ENCODE measurements at regions not wholly inside any gene's neighbourhood (a gene's known extent, or its start where the extent isn't known, plus 50 kb on each side); places are given as distances from the start of the nearest gene placed in this dataset.
"Not testable (repeated sequence)": the region's sequence is repeated elsewhere in the genome, so short reads cannot be mapped to it uniquely, and the experiment has no call there.

DNA sequence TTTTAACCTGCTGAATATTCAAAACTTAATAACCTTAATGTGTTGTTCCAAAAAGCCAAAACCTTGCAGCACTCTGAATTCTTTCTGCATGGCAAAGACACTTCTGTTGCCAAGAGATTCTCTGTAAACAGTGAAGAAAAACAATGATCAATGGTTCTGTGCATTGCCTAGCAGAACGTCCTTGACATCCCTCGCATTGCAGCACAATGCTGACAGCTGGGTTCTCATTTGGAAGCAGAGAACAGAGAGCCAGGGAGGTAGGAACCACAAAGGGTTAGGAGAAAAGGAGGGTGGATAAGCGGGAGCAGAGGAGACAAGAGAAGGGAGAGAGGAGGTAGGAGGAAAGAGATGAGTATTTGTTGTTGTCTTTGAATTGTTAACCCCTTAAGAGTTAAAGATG is 501.1 kb downstream of the NAV3 start:
- DNase-seq (ENCODE audit: low read depth): no peak

DNA sequence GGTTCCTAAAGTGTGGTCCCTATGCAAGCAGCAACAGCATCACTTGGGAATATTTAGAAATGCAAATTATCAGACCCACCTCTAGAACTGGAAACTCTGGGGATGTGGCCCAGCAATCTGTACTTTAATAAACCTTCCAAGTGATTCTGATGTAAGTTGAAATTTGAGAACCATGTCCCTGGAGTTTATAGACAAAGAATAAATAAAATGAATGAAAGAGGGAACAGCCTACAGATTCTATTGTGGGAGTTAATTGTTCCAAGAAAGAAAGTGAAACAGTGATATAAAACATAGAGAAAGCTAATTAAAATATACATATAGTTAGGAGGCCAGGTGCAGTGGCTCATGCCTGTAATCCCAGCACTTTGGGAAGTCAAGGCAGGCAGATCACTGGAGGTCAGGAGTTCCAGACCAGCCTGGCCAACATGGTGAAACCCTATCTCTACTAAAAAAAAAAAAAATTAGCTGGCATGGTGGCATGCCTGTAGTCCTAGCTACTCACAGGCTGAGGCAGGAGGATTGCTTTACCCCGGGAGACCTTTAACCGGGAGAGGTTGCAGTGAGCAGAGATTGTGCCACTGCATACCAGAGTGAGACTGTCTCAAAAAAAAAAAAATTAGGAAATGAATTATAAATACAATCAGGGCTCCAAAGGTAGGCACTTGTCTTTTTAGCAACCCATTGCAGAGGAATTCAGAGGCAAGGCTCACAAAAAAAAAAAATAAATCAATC is 507.5 kb downstream of the NAV3 start:
- DNase-seq (ENCODE audit: low read depth): no peak

DNA sequence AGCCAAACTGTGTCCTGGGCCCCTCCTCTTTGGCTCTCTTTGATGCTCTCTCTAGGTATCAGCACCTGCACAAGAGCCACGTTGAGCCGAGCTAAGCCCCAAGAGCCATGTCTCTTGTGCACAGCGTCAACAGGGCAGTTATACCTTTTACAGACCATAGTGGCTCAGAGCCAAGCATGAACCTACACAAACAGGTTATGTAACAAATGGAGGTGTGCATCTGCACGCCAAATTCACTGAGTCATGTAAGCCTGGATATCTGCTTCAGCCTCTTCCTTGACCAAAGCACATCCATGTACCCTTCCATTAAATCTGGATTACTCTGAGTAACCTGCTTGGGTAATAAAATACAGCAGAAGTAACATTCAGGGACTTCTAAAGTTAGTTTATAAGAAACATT is 509.7 kb downstream of the NAV3 start:
- DNase-seq (ENCODE audit: low read depth): no peak

- no peak for DNase-seq (ENCODE audit: low read depth)
Observed at GRCh38 chr12:78343657-78344056, 513.0 kb downstream of the NAV3 start.

DNA sequence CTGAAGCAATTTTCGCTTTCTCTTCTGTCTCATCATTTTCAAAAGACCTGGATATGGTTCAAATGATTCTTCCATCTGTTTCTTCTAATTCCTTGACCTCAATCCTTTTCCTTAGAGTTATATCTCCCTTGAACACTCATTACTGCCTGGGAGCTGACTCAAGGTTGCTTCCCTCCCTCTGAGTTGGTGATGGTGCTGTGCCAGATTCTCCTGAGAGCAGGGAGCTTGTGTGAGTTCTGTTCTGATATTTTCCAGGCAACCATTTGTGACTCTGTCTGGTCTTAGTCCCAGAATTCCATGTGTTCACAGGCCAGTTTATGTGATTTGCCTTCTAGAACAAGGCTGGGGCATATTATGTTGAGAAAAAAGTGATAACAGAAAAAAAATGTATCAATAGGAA is 505.1 kb upstream of the SYT1 start:
- no peak for DNase-seq (ENCODE audit: low read depth)

DNA sequence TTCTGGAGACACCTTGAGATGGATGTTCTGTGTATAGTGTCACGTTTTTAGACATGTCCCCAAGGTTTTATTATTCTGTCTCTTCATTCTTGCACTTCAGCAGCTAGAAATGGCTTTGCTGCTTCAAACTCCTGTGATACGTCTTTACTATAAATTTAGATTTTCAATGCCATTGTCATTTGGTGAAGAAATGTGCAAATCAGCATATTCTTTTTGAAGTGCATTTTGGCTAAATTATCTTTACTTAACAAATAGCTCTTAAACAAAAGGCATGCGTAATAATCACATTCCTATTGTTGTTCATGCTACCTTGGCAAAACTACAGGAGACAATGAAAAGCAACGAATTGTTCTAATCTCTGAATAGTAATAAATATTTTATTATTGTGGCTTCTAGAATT is 502.9 kb upstream of the SYT1 start:
- DNase-seq (ENCODE audit: low read depth): no peak

DNA sequence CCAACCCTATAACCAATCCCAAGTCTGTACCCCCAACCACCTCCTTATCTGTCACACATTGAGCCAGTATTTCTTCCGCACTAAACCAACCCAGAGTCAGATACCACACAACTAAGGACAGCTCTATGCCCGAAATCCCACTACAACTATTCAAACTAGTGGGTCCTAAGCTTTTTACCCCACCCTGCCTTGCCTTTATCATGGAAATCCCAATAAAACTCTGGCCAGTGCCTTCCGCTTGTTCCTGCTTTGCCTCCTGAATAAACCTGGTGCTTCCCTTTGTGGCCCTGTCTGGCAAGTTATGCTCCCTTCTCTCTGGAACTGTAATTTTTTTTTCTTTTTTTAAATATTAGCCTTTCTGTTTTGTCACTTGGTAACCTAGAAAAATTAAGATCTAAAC is 493.3 kb upstream of the SYT1 start:
- no peak for DNase-seq (ENCODE audit: low read depth)

DNA sequence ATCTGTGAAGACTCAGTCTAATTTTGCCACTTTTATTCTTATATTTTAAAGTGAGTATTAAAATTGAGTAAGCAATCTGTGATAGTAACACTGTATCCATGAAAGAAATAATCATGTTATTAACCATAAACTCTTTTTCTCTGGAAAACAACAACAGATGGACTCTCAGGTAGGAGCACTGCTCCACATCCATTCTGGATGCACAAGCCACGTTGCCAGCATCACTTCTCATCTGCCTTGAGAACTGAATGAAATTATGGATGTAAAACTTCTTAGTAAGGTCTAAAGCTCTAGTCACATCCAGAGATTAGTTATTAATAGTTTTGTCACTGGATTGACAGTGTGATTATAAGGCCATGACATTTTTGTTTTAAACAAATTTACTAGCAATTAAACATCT is 489.1 kb upstream of the SYT1 start:
- DNase-seq (ENCODE audit: low read depth): no peak

DNA sequence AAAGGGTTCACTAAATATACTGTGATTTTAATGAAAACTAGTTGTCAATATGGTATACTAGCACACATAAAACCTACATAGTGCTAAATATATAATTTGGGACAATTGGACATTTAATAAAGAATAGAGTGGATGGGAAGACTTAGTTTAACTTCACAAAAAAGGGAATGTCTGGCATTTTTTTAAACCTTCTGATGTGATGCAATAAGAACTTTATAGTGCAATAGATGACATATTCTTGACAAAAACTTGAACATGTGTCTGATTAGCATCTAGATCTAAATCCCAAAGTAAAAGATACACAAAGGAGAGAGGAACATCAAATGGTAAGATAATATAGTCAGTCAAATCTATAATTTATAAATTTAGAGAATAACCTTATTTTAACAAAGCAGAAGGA is 488.3 kb upstream of the SYT1 start:
- DNase-seq (ENCODE audit: low read depth): no peak

- not testable (repeated sequence) for DNase-seq (ENCODE audit: low read depth)
Observed at GRCh38 chr12:78379065-78379464, 485.5 kb upstream of the SYT1 start.

DNA sequence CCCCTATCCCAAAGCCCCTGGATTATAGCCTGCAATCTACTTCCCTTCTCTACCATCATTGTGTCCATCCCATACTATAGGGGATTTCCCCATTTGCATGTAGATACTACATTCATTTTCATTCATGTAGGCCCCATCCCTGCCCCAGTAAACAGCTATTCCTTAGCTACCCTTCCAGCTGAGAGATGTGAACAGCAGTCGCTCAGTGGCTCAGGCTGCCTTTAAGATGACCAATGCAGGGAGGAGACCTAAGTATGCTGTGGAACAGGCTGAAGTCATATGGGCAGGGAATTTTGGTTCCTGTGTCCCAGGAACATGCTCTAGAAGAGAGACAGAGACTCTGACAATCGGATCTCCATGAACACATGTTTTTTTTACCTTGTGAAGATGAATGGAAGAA is 481.2 kb upstream of the SYT1 start:
- DNase-seq (ENCODE audit: low read depth): no peak

DNA sequence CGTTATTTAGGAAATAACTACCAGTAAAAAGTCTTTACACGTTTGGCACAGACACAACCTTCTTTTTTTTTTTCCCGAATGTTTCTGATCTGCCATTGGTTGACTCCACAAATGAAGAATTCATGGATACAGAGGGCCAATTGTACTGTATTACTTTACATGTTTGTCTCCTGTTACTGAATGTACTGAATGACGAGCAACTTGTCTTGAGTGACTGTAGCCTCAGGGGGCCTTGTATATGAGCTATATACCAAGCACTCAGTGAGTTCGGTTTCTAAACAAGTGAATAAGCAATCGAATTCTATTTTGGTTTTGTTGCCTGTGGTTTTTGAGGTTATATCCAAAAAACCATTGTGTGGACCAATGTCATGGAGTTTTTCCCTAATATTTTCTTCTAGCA is 480.0 kb upstream of the SYT1 start:
- DNase-seq (ENCODE audit: low read depth): no peak

GRCh38 chr12:78385541-78385940 is 479.0 kb upstream of the SYT1 start:
- DNase-seq (ENCODE audit: low read depth): no peak

GRCh38 chr12:78386871-78387270 is 477.7 kb upstream of the SYT1 start:
- DNase-seq (ENCODE audit: low read depth): no peak

GRCh38 chr12:78387721-78388120 is 476.9 kb upstream of the SYT1 start:
- no peak for DNase-seq (ENCODE audit: low read depth)

GRCh38 chr12:78388461-78388860 is 476.1 kb upstream of the SYT1 start:
- no peak for DNase-seq (ENCODE audit: low read depth)

- DNase-seq (ENCODE audit: low read depth): no peak
Observed at GRCh38 chr12:78390920-78391319, 473.7 kb upstream of the SYT1 start.

DNA sequence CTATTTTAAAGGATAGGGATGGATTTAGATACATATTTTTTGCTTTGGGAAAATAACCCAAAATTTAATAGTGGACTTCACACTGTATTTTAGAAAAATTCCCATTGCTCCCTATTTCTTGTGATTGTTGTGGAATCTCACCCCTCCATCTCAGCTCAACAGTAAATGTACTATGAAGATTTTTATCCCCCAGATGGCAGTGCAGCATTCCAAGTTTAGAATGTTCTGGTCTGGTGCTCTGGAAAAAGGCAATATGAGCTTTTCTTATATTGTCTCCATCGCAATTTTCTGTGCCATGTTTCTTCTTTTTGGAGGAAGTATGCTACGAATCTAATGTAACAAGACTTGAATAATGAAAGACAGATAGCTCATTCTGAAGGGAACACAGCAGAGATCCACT is 471.7 kb upstream of the SYT1 start:
- DNase-seq (ENCODE audit: low read depth): no peak

DNA sequence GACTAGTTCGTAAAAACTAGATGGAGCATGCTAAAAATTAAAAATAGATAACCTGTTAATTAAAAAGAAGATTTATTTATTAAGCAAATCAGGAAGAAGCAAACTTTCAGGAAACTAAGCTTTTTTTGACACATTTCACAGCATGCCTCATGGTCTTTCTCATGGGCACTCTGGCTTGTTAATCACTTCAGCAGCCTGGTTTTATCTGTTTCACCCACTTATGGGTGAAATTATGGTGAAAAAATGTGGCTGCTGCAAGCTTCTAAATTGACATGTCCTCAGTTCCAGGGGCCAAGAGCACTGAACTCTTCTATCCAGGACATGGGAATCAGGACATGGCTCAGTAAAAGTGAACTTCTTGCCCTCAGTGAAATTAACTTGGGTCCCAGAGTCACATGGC is 468.6 kb upstream of the SYT1 start:
- DNase-seq (ENCODE audit: low read depth): no peak

DNA sequence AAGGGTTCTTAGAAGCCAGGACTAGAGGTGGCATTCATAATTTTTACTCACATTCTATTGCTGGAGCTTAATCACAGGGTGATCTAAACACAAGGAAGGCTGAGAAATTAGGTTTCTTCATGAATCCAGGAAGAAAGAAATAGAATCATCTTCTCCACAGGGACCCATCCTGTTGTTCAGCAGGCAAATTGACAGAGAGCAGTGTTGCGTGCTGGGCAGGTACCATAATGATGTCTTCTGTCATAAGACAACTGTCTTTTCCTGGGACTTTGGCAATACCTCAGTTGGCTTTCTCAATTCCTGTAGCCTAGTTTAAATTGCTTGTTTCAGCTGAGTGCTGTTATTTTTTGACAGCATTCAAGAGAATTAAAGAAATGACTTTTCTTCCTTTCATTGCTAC is 468.0 kb upstream of the SYT1 start:
- DNase-seq (ENCODE audit: low read depth): no peak

- no peak for DNase-seq (ENCODE audit: low read depth)
Observed at GRCh38 chr12:78398750-78399149, 465.8 kb upstream of the SYT1 start.

DNA sequence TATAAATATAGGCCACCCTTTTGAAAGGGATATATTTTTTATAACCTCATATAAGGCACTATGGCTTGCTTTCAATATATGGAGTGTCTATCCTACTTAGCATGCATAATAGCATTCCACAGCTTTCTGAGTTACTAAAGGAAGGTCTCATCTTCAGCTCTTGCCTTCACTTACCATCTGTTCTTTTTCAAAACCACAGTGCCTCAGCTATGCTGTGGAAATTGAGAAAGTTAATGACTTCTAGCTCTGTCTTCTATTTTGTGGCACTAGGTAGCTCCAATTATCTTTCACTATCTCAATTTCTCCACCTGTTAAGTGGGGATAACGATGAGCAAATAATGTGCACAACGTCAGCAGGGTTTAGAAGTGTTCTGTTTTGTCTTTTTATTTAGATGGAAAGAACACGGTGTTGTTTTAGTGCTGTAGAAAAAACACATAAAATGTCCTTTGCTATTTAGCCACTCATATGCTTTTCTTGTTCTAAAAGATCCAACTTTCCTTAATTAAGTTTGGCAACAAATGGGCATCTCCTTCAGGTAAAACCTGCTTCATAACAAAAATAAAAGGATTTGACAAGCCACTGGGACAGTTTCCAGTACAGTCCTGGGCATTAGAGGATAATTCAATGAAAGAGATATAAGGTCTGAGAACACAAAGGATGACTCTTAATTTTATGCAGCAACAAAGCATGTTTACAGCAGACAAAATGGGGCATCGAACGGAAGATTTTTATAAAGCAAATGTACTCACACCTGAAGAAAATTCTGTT is 462.0 kb upstream of the SYT1 start:
- no peak for DNase-seq (ENCODE audit: low read depth)

DNA sequence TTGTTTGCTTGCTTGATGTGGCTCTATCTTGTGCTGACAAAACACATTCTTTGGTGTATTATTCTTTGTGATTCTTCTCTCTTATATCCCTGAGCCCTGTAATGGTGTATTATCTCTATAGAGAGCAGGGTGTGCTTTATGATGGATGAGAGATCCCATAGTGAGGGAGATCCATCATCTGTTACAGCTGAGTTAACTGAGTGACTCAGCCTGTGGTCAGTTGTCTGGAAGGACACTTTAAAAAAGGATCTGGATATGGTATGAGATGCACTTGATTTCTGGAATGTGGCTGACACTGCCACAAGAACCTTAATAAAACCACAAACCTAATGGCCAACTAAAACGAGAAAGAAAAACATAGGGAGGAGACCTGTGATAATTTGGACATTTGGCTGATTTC is 461.4 kb upstream of the SYT1 start:
- no peak for DNase-seq (ENCODE audit: low read depth)

GRCh38 chr12:78403681-78404080 is 460.9 kb upstream of the SYT1 start:
- no peak for DNase-seq (ENCODE audit: low read depth)
